ENCODE measurements at regions not wholly inside any gene's neighbourhood (a gene's known extent, or its start where the extent isn't known, plus 50 kb on each side); places are given as distances from the start of the nearest gene placed in this dataset.

DNA sequence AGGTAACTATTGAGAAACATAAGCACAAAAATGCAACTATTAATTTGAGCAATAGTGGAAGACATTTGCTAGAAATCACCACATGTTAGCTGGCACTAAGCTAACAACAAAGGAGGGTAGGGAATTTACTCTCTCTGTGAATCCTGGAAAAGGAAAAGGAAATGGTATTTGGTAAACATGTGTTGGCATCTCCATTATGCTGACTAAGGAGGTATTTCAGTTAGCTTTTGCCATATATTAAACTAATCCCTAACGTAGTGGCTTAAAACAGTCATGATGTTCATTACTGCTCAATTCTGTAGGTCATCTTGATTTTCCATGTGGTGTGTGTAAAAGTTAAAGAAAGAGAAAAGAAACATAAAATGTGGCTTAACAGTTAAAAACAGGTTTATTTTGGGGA lies 1686.5 kb upstream of the PCDH7 start:
- intact Hi-C loops (cut with micrococcal nuclease; ENCODE audit: unreplicated experiment): no loop called here
- Histone ChIP-seq H3K4me2 (no peak overlapping the region), H3K4me1 (replicated peaks; ENCODE audit: insufficient read depth) (no peaks in the 10 kb centered on the region), H3K27ac (no peak overlapping the region), H3K79me2 (ENCODE audit: low read depth) (no peaks in the 10 kb centered on the region), H3K9me2 (ENCODE audit: insufficient read depth) (no peaks in the 10 kb centered on the region), H3K36me3 (ENCODE audit: low read depth) (no peaks in the 10 kb centered on the region), H3F3A (ENCODE audit: insufficient read depth, low read depth) (no peaks in the 10 kb centered on the region), H3K9me3 (ENCODE audit: insufficient read depth, low read depth) (no peaks in the 10 kb centered on the region), H2AFZ (no peak overlapping the region), H4K20me1 (ENCODE audit: insufficient read depth) (no peaks in the 10 kb centered on the region), H3K4me3 (no peak overlapping the region), H3K27me3 (ENCODE audit: insufficient read depth, low read depth) (no peaks in the 10 kb centered on the region)
- TF ChIP-seq EZH2 (IDR thresholded peaks at IDR 0.05; ENCODE audit: low read depth) (no peak), CTCF (conservative IDR thresholded peaks at IDR 0.05) (no peak)
- ChIA-PET CTCF (no interaction called here), POLR2A (ENCODE audit: unreplicated experiment) (no interaction called here)
- DNase-seq: no peak
- BruUV-seq (replicated peaks): no TSS peak

DNA sequence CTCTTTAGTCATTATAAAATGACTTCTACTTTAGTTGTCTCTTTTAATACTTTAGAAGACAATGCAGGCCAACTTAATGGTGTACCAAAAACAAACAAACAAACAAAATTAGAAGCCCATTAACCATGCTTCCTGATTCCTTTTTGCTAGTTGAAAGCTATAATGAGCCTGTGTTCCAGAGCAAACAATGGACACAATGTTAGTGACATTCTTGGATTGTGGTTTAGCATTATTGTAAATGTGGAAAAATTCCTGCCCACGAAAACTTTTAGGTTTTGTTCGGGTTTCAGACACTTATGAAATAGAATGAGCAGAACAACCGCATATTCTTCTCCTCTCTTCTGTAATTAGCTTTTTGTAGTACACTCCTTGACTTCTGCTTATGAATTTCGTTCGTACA lies 1682.7 kb upstream of the PCDH7 start:
- Histone ChIP-seq H3K36me3 (ENCODE audit: low read depth) (no peaks in the 10 kb centered on the region), H3K9me3 (ENCODE audit: insufficient read depth, low read depth) (no peaks in the 10 kb centered on the region), H2AFZ (no peak overlapping the region), H3F3A (ENCODE audit: insufficient read depth, low read depth) (no peaks in the 10 kb centered on the region), H4K20me1 (ENCODE audit: insufficient read depth) (no peaks in the 10 kb centered on the region), H3K79me2 (ENCODE audit: low read depth) (no peaks in the 10 kb centered on the region), H3K4me1 (replicated peaks; ENCODE audit: insufficient read depth) (no peaks in the 10 kb centered on the region), H3K27me3 (ENCODE audit: insufficient read depth, low read depth) (no peaks in the 10 kb centered on the region), H3K9me2 (ENCODE audit: insufficient read depth) (no peaks in the 10 kb centered on the region), H3K4me2 (no peak overlapping the region), H3K27ac (no peak overlapping the region), H3K4me3 (no peak overlapping the region)
- BruUV-seq (replicated peaks): no TSS peak
- intact Hi-C loops (cut with micrococcal nuclease; ENCODE audit: unreplicated experiment): no loop called here
- ChIA-PET POLR2A (ENCODE audit: unreplicated experiment) (no interaction called here), CTCF (no interaction called here)
- TF ChIP-seq EZH2 (IDR thresholded peaks at IDR 0.05; ENCODE audit: low read depth) (no peak), CTCF (conservative IDR thresholded peaks at IDR 0.05) (no peak)
- no peak for DNase-seq

DNA sequence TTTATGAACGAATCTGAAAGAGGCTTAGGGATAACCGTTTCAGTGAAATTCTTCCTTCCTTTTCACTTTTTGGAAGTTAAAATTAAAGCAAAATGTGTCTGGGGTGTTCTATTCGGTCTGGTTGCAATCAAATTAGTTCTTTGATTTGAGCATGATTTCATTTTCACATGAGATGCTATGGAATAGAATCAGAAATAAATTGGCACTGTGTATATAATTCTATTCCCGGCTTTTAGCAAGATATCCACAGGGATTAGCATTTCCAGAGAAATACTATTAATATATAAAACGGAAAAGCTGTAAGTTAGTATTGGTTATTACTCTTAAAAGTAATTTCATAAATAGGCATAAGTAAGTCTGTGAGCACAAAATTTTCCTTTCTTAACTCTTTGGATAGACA lies 1676.8 kb upstream of the PCDH7 start:
- CTCF ChIA-PET: interaction anchor here (0.6 kb wide), 1 partner anchor 57 kb away, joined by 5 read pairs; no protein-coding TSS in a partner anchor
- H3K9me3 ChIP-seq (ENCODE audit: insufficient read depth, low read depth): no peaks in the 10 kb centered on the region

More for the DNA sequence above, 1676.8 kb upstream of the PCDH7 start:
- no peak for DNase-seq
- TF ChIP-seq CTCF (conservative IDR thresholded peaks at IDR 0.05): no peak
- Histone ChIP-seq H3K79me2 (ENCODE audit: low read depth) (no peaks in the 10 kb centered on the region), H3F3A (ENCODE audit: insufficient read depth, low read depth) (no peaks in the 10 kb centered on the region), H3K4me1 (replicated peaks; ENCODE audit: insufficient read depth) (no peaks in the 10 kb centered on the region), H3K9me2 (ENCODE audit: insufficient read depth) (no peaks in the 10 kb centered on the region), H3K27ac (no peak overlapping the region), H3K4me2 (no peak overlapping the region), H3K4me3 (no peak overlapping the region), H3K27me3 (ENCODE audit: insufficient read depth, low read depth) (no peaks in the 10 kb centered on the region), H3K36me3 (ENCODE audit: low read depth) (no peaks in the 10 kb centered on the region), H4K20me1 (ENCODE audit: insufficient read depth) (no peaks in the 10 kb centered on the region), H2AFZ (no peak overlapping the region)
- POLR2A ChIA-PET (ENCODE audit: unreplicated experiment): no interaction called here
- no TSS peak for BruUV-seq (replicated peaks)
- intact Hi-C loops (cut with micrococcal nuclease; ENCODE audit: unreplicated experiment): no loop called here
